ENCODE measurements at regions not wholly inside any gene's neighbourhood (a gene's known extent, or its start where the extent isn't known, plus 50 kb on each side); places are given as distances from the start of the nearest gene placed in this dataset.

- Histone ChIP-seq H2BK20ac (ENCODE audit: low read depth, low read length, poor library complexity, severe bottlenecking) (no peak overlapping the region), H3K27ac (ENCODE audit: insufficient read length, low read depth, low read length) (no peak overlapping the region), H2BK15ac (ENCODE audit: low read depth, low read length) (no peak overlapping the region), H2BK5ac (ENCODE audit: insufficient read length, low read length) (no peak overlapping the region), H2BK12ac (ENCODE audit: insufficient read length, low read depth, low read length) (no peak overlapping the region), H3K79me2 (ENCODE audit: insufficient read depth, low read length) (no peaks in the 10 kb centered on the region), H4K5ac (ENCODE audit: insufficient read length, low read depth, low read length) (no peak overlapping the region), H3K9ac (ENCODE audit: extremely low read depth, insufficient read length, low read length) (no peak overlapping the region), H4K91ac (ENCODE audit: insufficient read length, low read depth, low read length) (no peak overlapping the region), H3K79me1 (ENCODE audit: insufficient read depth, low read depth, low read length, poor library complexity, severe bottlenecking) (no peaks in the 10 kb centered on the region), H3K14ac (ENCODE audit: insufficient read depth, low read length) (no peak overlapping the region; the same call in 1 of the 2 replicates), H3K18ac (ENCODE audit: insufficient read length, low read depth, low read length) (no peak overlapping the region), H4K20me1 (ENCODE audit: control insufficient read depth, insufficient read depth, insufficient read length) (no peaks in the 10 kb centered on the region), H2BK120ac (ENCODE audit: low read depth, low read length, poor library complexity, severe bottlenecking) (no peak overlapping the region), H3K4me1 (ENCODE audit: insufficient read depth, low read length) (no peaks in the 10 kb centered on the region), H3K23ac (ENCODE audit: insufficient read length, low read depth, low read length) (no peak overlapping the region), H2AK5ac (ENCODE audit: insufficient read length, low read length) (no peak overlapping the region), H3K4ac (ENCODE audit: low read depth, low read length) (no peak overlapping the region), H4K8ac (replicated peaks; ENCODE audit: insufficient read length, low read depth, low read length) (no peak overlapping the region), H3K9me3 (ENCODE audit: control insufficient read depth, low read depth, low read length) (no peaks in the 10 kb centered on the region), H3K56ac (ENCODE audit: insufficient read length, low read depth, low read length) (no peak overlapping the region), H3K27me3 (ENCODE audit: insufficient read depth, low read length) (no peaks in the 10 kb centered on the region; the same call in 1 of the 2 replicates), H2AFZ (ENCODE audit: low read length) (no peak overlapping the region), H3K23me2 (ENCODE audit: insufficient read length, low read depth, low read length, poor library complexity, severe bottlenecking) (no peaks in the 10 kb centered on the region), H3K4me2 (ENCODE audit: insufficient read depth, insufficient read length, low read length) (no peak overlapping the region), H3T11ph (ENCODE audit: low read length) (no peak overlapping the region)
- no peaks in the 10 kb centered on the region; a peak in 1 of 7 replicates for H3K36me3 Mint-ChIP-seq (ENCODE audit: insufficient read depth in 1 of 3, low read depth in 3 of 3)
- H3K4me3 Mint-ChIP-seq, result no peak overlapping the region
- H3K27me3 Mint-ChIP-seq (ENCODE audit: low read depth), result peaks cover 4% of the 10 kb centered on the region
- H3K27ac Mint-ChIP-seq, result no peak overlapping the region
- WGBS (ENCODE audit: extremely low coverage, insufficient read length, low lambda C conversion rate), result no CpG with 5 or more reads among the region's 13 CpGs
- peaks cover under 1 to 1% of the 10 kb centered on the region in 2 experiments; a peak in 2 of 4 replicates for H3K4me1 Mint-ChIP-seq
- no peak for DNase-seq
- no peaks in the 10 kb centered on the region for H3K9me3 Mint-ChIP-seq
- no peak for TF ChIP-seq CTCF (conservative IDR thresholded peaks at IDR 0.05)
These were observed 86.4 kb downstream of the MIS18A start for GRCh38 chr21:32192291-32193097.
